Prostate gland (tissue), 2 donors: ENCODE measurements at regions not wholly inside any gene's neighbourhood (a gene's known extent, or its start where the extent isn't known, plus 50 kb on each side); places are given as distances from the start of the nearest gene placed in this dataset.
"Not testable (repeated sequence)": the region's sequence is repeated elsewhere in the genome, so short reads cannot be mapped to it uniquely, and the experiment has no call there.

Source experiments
- DNase-seq: peaks from one replicate; pipeline ENCODE4 v3.0.0-alpha.2; 2019; ENCODE audit warnings: low spot score
- H3K27ac ChIP-seq, 2 donors: fragments of 200-600 bp; sonication (generic); 2 replicates each; pipeline ENCODE4 v1.5.1; 2017 to 2019
- H3K27me3 ChIP-seq: fragments of 200-600 bp; sonication (generic); replicated peaks from 2 replicates; pipeline ENCODE4 v1.5.1; 2019; ENCODE audit not compliant: insufficient read depth
- H3K36me3 ChIP-seq, 2 donors: fragments of 200-600 bp; sonication (generic); 1 replicate in 1 of 2; 2 replicates in 1 of 2; pipeline versions ENCODE4 v1.5.1 to v1.8.1; 2017 to 2019
- H3K4me1 ChIP-seq: fragments of 200-600 bp; sonication (generic); replicated peaks from 2 replicates; pipeline ENCODE4 v1.5.1; 2019
- H3K4me3 ChIP-seq, 2 donors: fragments of 200-600 bp; sonication (generic); 2 replicates each; pipeline ENCODE4 v1.5.1; 2017 to 2019
- H3K9me3 ChIP-seq: fragments of 200-600 bp; sonication (generic); 2 replicates; pipeline ENCODE4 v1.5.1; 2017
- CTCF ChIP-seq, 4 experiments: fragments of 200-600 bp in 2 of 4; fragments of 450-650 bp in 2 of 4; sonication (generic) in 2 of 4; IDR thresholded peaks; 1 replicate in 3 of 4; 2 replicates in 1 of 4; pipeline ENCODE4 v1.5.1; 2016 to 2019; ENCODE audit warnings: antibody characterized with exemption in 4 of 4, mild to moderate bottlenecking in 2 of 4, moderate library complexity in 2 of 4
- POLR2A ChIP-seq: fragments of 450-650 bp; IDR thresholded peaks from one replicate; pipeline ENCODE4 v1.6.1; 2016; ENCODE audit warnings: antibody characterized with exemption, mild to moderate bottlenecking
- POLR2AphosphoS5 ChIP-seq: sonication (generic); formaldehyde crosslinking; IDR thresholded peaks from one replicate; pipeline ENCODE4 v1.6.1; 2017; ENCODE audit warnings: antibody characterized with exemption
- WGBS: methylation state at CpG from one replicate; pipeline ENCODE4 v1.1.5; 2018; 5-methylcytosine and 5-hydroxymethylcytosine counted together
- intact Hi-C: fragments of 100-400 bp; cut with DNase I; formaldehyde crosslinking; loops from one replicate; pipeline ENCODE4 v1.14.2; 2022

GRCh38 chr14:56351861-56352260, 227.7 kb upstream of the TMEM260 start:
- H3K4me1 ChIP-seq, result no peaks in the 10 kb centered on the region
- intact Hi-C loops, result no loop called here
- H3K27me3 ChIP-seq, result no peaks in the 10 kb centered on the region
- no peaks in the 10 kb centered on the region for H3K9me3 ChIP-seq
- H3K4me3 ChIP-seq, result no peak overlapping the region
- 94% methylated on average over 4 of the region's 4 CpGs for WGBS
- no peak overlapping the region for H3K27ac ChIP-seq
- no peaks in the 10 kb centered on the region for H3K36me3 ChIP-seq
- no peak for DNase-seq
- TF ChIP-seq POLR2AphosphoS5 (no peak), POLR2A (no peak), CTCF (IDR thresholded peaks at IDR 0.05) (no peak)

DNA sequence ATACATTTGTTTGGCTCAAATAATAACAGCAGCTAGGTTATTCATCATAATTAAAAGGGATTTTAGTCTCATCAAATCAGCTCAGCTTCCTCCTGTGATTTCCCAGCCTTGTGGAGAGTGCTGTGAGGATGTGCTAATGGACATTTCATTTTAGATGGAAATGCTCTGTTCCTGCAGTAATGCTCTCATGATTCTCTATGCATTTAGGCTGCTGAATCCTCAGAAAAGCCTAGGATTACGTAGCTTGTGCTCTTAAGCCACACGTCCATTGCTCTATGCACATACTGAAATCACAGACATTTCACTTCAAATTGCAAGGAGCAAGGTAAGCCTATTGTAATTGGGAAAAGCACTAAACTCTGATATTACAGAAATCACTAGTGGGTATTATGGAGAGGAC, 226.6 kb upstream of the TMEM260 start:
- Histone ChIP-seq H3K4me1 (no peaks in the 10 kb centered on the region), H3K27me3 (no peaks in the 10 kb centered on the region), H3K4me3 (no peak overlapping the region), H3K27ac (no peak overlapping the region), H3K9me3 (no peaks in the 10 kb centered on the region), H3K36me3 (no peaks in the 10 kb centered on the region)
- DNase-seq, result no peak
- TF ChIP-seq CTCF (IDR thresholded peaks at IDR 0.05) (no peak), POLR2A (no peak), POLR2AphosphoS5 (no peak)
- 98% methylated on average over 2 of the region's 2 CpGs for WGBS
- intact Hi-C loops, result no loop called here

DNA sequence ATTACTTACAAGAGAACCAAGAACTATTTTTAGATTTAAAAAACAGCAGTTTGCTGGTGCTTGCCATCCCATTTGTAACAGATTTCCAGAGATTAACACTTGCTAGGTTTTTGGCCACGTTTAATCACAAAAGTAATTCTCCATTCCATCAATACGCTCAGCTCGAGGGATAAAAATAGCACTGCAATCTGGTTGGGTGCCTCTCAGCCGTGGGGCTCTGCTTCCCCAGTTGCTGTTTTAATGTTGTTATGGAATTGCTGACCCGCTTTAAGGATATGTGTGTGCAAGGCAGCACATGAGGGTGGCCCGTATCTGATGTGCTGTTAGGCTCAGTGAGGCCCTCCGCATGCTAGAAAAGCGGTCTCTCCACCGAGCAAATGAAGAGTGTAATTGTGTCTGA, 222.2 kb upstream of the TMEM260 start:
- Histone ChIP-seq H3K27ac (no peak overlapping the region), H3K9me3 (no peaks in the 10 kb centered on the region), H3K4me1 (no peaks in the 10 kb centered on the region), H3K4me3 (no peak overlapping the region), H3K27me3 (no peaks in the 10 kb centered on the region), H3K36me3 (no peaks in the 10 kb centered on the region)
- WGBS, result 75% methylated on average over 9 of the region's 9 CpGs
- intact Hi-C loops, result no loop called here
- no peak for DNase-seq
- no peak for TF ChIP-seq POLR2A

DNA sequence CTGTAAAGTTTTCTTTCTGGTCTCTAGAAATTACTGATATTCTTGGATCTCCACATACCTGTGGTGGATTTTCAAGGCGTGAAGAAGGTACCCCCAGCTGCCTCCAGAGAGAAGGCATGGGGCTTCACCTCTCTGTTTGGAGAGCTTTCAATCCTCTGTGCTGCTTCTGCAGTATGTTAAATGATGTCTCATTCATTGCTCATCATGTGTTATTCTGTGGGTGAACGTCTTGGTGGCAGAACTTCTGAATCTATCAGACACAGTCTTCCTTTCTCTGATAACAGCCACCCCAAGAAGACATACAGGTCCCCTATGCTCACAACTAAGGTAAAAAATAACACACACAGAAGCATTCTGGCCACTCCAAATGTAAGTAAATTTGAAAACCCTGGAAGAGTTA, 221.3 kb upstream of the TMEM260 start:
- H3K9me3 ChIP-seq, result no peaks in the 10 kb centered on the region
- H3K27ac ChIP-seq, result no peak overlapping the region
- H3K4me1 ChIP-seq, result no peaks in the 10 kb centered on the region
- no peak overlapping the region for H3K4me3 ChIP-seq
- no peak for DNase-seq
- intact Hi-C loops, result no loop called here
- no peak for TF ChIP-seq POLR2AphosphoS5
- no peak for TF ChIP-seq POLR2A
- no peak for TF ChIP-seq CTCF (IDR thresholded peaks at IDR 0.05)
- no peaks in the 10 kb centered on the region for H3K36me3 ChIP-seq
- no peaks in the 10 kb centered on the region for H3K27me3 ChIP-seq
- 81% methylated on average over 2 of the region's 2 CpGs for WGBS

- no peak for DNase-seq
- no peak overlapping the region for H3K4me3 ChIP-seq
- no peaks in the 10 kb centered on the region for H3K4me1 ChIP-seq
- no peaks in the 10 kb centered on the region for H3K27me3 ChIP-seq
- intact Hi-C loops, result no loop called here
- no peak overlapping the region for H3K27ac ChIP-seq
- no peaks in the 10 kb centered on the region for H3K36me3 ChIP-seq
- H3K9me3 ChIP-seq, result no peaks in the 10 kb centered on the region
- 66% methylated on average over 7 of the region's 7 CpGs for WGBS
- TF ChIP-seq CTCF (IDR thresholded peaks at IDR 0.05), result no peak
- no peak for TF ChIP-seq POLR2AphosphoS5
- no peak for TF ChIP-seq POLR2A
Measured at GRCh38 chr14:56358851-56359614, 220.6 kb upstream of the TMEM260 start.

- H3K9me3 ChIP-seq, H3K4me1 ChIP-seq, H3K27me3 ChIP-seq, intact Hi-C loops, H3K27ac ChIP-seq, DNase-seq, H3K36me3 ChIP-seq, H3K4me3 ChIP-seq: not testable (repeated sequence)
- WGBS, result 97% methylated on average over 1 of the region's 1 CpG
Measured at GRCh38 chr14:56365663-56366062, 213.9 kb upstream of the TMEM260 start.
